GM18507 (cell line): ENCODE measurements at regions not wholly inside any gene's neighbourhood (a gene's known extent, or its start where the extent isn't known, plus 50 kb on each side); places are given as distances from the start of the nearest gene placed in this dataset.
A peak's percentile ranks its signal among the peaks of the same experiment; 100 is the strongest.
"Not testable (repeated sequence)": the region's sequence is repeated elsewhere in the genome, so short reads cannot be mapped to it uniquely, and the experiment has no call there.

Experiments used
- DNase-seq: peaks from one replicate; pipeline ENCODE4 v3.0.0; 2011; ENCODE audit warnings: low read depth; ENCODE audit not compliant: insufficient read length; ENCODE audit errors: extremely low spot score
- FAIRE-seq: peaks from 2 replicates; lab custom pipeline; 2011; peaks lifted over from hg19 to GRCh38; lab: Jason Lieb, UNC

- FAIRE-seq = no peak
- no peak for DNase-seq
Measured at GRCh38 chr2:195574312-195574711, 82.7 kb upstream of the SLC39A10 start.

- FAIRE-seq (no peak), DNase-seq (no peak)
Measured at GRCh38 chr2:195572895-195573683, 83.9 kb upstream of the SLC39A10 start.

GRCh38 chr2:195570329-195570728 is 86.7 kb upstream of the SLC39A10 start:
- DNase-seq = no peak
- FAIRE-seq = no peak

GRCh38 chr2:195569255-195569654 is 87.8 kb upstream of the SLC39A10 start:
- DNase-seq = no peak
- FAIRE-seq = no peak

- not testable (repeated sequence) for FAIRE-seq, DNase-seq
Measured at GRCh38 chr2:195564625-195565135, 92.3 kb upstream of the SLC39A10 start.

GRCh38 chr2:195563857-195564512 is 93.0 kb upstream of the SLC39A10 start:
- DNase-seq (no peak), FAIRE-seq (peak; percentile 82)

- DNase-seq (no peak), FAIRE-seq (peak; percentile 57)
Measured at GRCh38 chr2:195562570-195563566, 94.2 kb upstream of the SLC39A10 start.

GRCh38 chr2:195561116-195561921 is 95.7 kb upstream of the SLC39A10 start:
- FAIRE-seq = peak; percentile 95

GRCh38 chr2:195560209-195560895 is 96.7 kb upstream of the SLC39A10 start:
- DNase-seq (no peak), FAIRE-seq (peak; percentile 29)

More at GRCh38 chr2:195561116-195561921, 95.7 kb upstream of the SLC39A10 start:
- DNase-seq = no peak

GRCh38 chr2:195559431-195559914 is 97.6 kb upstream of the SLC39A10 start:
- no peak for DNase-seq
- FAIRE-seq = peak; percentile 98

- DNase-seq (no peak), FAIRE-seq (no peak)
Measured at GRCh38 chr2:195555971-195556370, 101.1 kb upstream of the SLC39A10 start.

- FAIRE-seq = no peak
- no peak for DNase-seq
Measured at GRCh38 chr2:195552581-195552980, 104.4 kb upstream of the SLC39A10 start.

GRCh38 chr2:195548198-195548940 is 108.7 kb upstream of the SLC39A10 start:
- FAIRE-seq = no peak
- no peak for DNase-seq

- not testable (repeated sequence) for DNase-seq, FAIRE-seq
Measured at GRCh38 chr2:195547268-195547840, 109.7 kb upstream of the SLC39A10 start.

GRCh38 chr2:195545811-195546210 is 111.2 kb upstream of the SLC39A10 start:
- DNase-seq = no peak
- no peak for FAIRE-seq

- FAIRE-seq (peak; percentile 74), DNase-seq (peak; percentile 37)
Measured at GRCh38 chr2:195543902-195544894, 112.8 kb upstream of the SLC39A10 start.
